ENCODE measurements at regions not wholly inside any gene's neighbourhood (a gene's known extent, or its start where the extent isn't known, plus 50 kb on each side); places are given as distances from the start of the nearest gene placed in this dataset.

DNA sequence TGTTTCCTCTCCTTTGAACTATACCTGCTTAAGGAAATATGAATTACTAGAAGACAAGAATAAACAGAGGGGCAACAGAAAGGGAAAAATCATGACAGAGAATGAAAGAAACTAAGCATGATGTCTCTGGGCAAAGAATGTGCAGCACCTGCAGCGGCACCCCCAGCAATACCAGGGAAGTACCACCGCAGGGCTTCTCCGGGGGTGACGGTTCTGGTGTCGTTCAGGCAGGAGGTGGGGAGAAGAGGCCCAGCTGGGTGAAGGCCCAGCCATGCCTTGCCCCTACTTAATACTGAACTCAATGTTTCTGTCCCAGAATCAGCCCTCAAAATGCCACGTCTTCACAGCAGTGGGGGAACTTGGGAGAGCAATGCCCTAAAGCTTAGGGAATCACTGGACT is 337.6 kb downstream of the CDC14C start:
- no peaks in the 10 kb centered on the region for H3K36me3 ChIP-seq (ENCODE audit: control insufficient read depth, low read depth, low read length)
- no peak overlapping the region for H3K9ac ChIP-seq (ENCODE audit: low read length)
- H3K27ac ChIP-seq (ENCODE audit: low read length): no peak overlapping the region
- no peak overlapping the region for H3K4me3 ChIP-seq (ENCODE audit: low read length)
- H3K4me1 ChIP-seq (ENCODE audit: control insufficient read depth, low read depth, low read length): no peaks in the 10 kb centered on the region
- no peaks in the 10 kb centered on the region for H3K9me3 ChIP-seq (ENCODE audit: control insufficient read depth, low read depth, low read length)
- no peaks in the 10 kb centered on the region for H3K27me3 ChIP-seq (ENCODE audit: control insufficient read depth, insufficient read depth, low read length)

DNA sequence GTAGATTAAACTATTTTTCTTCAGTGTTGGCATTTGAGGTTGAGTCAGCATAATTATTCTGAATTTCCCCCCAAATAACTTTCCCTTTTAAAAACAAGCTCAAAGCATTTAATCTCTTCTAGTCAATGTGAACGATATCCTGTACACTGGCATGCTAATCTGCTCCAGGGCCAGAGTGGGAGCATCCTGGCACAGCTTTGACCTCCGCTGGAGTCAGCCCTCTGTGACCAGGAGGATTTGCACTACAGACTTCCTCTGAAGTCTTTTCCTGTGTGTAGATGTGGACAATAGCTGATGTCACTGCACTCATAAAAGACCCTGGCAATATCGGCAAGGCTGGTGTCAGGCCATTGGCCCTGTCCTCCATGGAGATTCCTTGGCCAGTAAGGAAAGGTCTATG is 340.2 kb downstream of the CDC14C start:
- H3K9ac ChIP-seq (ENCODE audit: low read length): no peak overlapping the region
- H3K4me1 ChIP-seq (ENCODE audit: control insufficient read depth, low read depth, low read length): no peaks in the 10 kb centered on the region
- no peak overlapping the region for H3K27ac ChIP-seq (ENCODE audit: low read length)
- no peaks in the 10 kb centered on the region for H3K27me3 ChIP-seq (ENCODE audit: control insufficient read depth, insufficient read depth, low read length)
- H3K36me3 ChIP-seq (ENCODE audit: control insufficient read depth, low read depth, low read length): no peaks in the 10 kb centered on the region
- H3K4me3 ChIP-seq (ENCODE audit: low read length): no peak overlapping the region
- H3K9me3 ChIP-seq (ENCODE audit: control insufficient read depth, low read depth, low read length): no peaks in the 10 kb centered on the region

DNA sequence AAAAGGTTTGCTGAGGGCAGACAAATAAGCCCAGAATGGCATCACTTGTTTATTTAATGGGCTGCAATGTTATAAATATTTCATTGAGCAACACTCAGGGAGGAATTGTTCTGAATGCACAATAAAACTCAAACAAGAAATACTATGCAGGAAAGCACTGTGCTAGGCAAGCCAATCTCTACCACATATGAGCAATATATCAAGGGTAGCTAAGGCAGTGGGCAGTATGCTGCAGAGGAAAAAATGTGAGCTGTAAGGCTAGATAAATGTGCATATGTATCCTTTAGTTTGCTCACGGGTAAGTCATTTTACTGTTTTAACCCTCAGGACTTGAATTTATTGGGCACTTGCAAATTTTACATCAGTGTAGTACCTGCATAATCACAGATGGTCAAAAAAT is 349.6 kb downstream of the CDC14C start:
- H3K4me3 ChIP-seq (ENCODE audit: low read length): no peak overlapping the region
- H3K27ac ChIP-seq (ENCODE audit: low read length): no peak overlapping the region
- H3K9me3 ChIP-seq (ENCODE audit: control insufficient read depth, low read depth, low read length): no peaks in the 10 kb centered on the region
- H3K4me1 ChIP-seq (ENCODE audit: control insufficient read depth, low read depth, low read length): no peaks in the 10 kb centered on the region
- no peaks in the 10 kb centered on the region for H3K36me3 ChIP-seq (ENCODE audit: control insufficient read depth, low read depth, low read length)
- H3K27me3 ChIP-seq (ENCODE audit: control insufficient read depth, insufficient read depth, low read length): no peaks in the 10 kb centered on the region
- no peak overlapping the region for H3K9ac ChIP-seq (ENCODE audit: low read length)

DNA sequence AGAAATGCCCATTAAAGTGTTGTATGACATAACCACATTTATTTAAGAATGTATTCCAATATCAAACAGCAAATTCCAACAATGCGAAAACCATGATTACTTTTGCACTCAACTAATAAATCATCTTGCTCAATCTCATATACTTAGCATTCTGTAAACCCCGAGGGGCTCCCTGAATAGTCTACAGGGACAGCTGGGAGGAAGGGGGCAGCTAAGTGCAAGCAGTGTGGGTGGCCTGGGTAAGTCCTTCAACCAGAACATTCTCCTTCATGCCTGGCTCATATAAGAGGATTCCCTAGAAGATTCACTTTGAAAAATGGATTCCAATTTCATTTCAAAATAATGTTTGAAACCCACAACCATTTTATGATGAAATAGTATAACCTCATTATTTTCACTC is 355.5 kb downstream of the CDC14C start:
- no peaks in the 10 kb centered on the region for H3K27me3 ChIP-seq (ENCODE audit: control insufficient read depth, insufficient read depth, low read length)
- H3K27ac ChIP-seq (ENCODE audit: low read length): no peak overlapping the region
- peaks cover 7% of the 10 kb centered on the region for H3K4me1 ChIP-seq (ENCODE audit: control insufficient read depth, low read depth, low read length)
- H3K9me3 ChIP-seq (ENCODE audit: control insufficient read depth, low read depth, low read length): no peaks in the 10 kb centered on the region
- H3K36me3 ChIP-seq (ENCODE audit: control insufficient read depth, low read depth, low read length): no peaks in the 10 kb centered on the region
- no peak overlapping the region for H3K9ac ChIP-seq (ENCODE audit: low read length)
- no peak overlapping the region for H3K4me3 ChIP-seq (ENCODE audit: low read length)

DNA sequence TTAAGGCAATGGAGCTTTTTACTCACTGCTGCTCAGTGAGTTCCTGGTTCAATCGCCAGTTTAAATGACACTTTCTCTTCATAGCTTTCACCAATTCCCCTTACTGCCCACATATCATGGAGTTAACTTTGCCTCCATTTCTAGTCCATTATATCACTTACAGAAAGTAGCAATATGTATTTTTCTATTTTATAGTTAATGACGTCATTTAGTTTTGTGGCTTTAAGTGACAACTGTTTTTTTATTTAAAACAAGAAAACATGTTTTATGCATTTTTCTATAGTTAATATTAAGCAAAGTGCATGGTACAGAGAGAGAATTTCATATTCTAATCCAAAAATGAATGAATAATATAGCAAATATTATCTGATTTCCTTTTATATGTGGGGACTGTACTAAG is 363.3 kb downstream of the CDC14C start:
- peaks cover 7% of the 10 kb centered on the region for H3K4me1 ChIP-seq (ENCODE audit: control insufficient read depth, low read depth, low read length)
- no peak overlapping the region for H3K4me3 ChIP-seq (ENCODE audit: low read length)
- H3K27ac ChIP-seq (ENCODE audit: low read length): no peak overlapping the region
- no peak overlapping the region for H3K9ac ChIP-seq (ENCODE audit: low read length)
- no peaks in the 10 kb centered on the region for H3K27me3 ChIP-seq (ENCODE audit: control insufficient read depth, insufficient read depth, low read length)
- no peaks in the 10 kb centered on the region for H3K36me3 ChIP-seq (ENCODE audit: control insufficient read depth, low read depth, low read length)
- H3K9me3 ChIP-seq (ENCODE audit: control insufficient read depth, low read depth, low read length): no peaks in the 10 kb centered on the region

DNA sequence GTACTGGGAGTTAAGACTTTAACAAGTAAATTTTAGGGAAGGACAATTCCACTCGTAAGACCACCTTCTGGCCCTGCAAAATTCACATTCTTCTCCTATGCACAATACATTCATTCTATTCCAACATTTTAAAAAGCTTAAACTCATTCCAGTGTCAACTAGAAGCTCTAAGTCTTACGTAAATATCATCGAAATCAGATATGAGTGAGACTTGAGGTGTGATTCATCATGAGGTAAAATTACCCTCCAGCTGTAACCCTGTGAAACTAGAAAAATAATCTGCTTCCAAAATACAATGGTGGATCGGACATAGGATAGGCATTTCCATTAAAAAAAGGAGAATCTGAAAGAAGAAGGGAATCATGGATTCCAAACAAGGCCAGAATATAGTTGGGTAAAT is 370.3 kb downstream of the CDC14C start:
- H3K9ac ChIP-seq (ENCODE audit: low read length): no peak overlapping the region
- H3K9me3 ChIP-seq (ENCODE audit: control insufficient read depth, low read depth, low read length): no peaks in the 10 kb centered on the region
- H3K4me1 ChIP-seq (ENCODE audit: control insufficient read depth, low read depth, low read length): no peaks in the 10 kb centered on the region
- no peak overlapping the region for H3K27ac ChIP-seq (ENCODE audit: low read length)
- no peaks in the 10 kb centered on the region for H3K27me3 ChIP-seq (ENCODE audit: control insufficient read depth, insufficient read depth, low read length)
- H3K36me3 ChIP-seq (ENCODE audit: control insufficient read depth, low read depth, low read length): no peaks in the 10 kb centered on the region
- H3K4me3 ChIP-seq (ENCODE audit: low read length): no peak overlapping the region

DNA sequence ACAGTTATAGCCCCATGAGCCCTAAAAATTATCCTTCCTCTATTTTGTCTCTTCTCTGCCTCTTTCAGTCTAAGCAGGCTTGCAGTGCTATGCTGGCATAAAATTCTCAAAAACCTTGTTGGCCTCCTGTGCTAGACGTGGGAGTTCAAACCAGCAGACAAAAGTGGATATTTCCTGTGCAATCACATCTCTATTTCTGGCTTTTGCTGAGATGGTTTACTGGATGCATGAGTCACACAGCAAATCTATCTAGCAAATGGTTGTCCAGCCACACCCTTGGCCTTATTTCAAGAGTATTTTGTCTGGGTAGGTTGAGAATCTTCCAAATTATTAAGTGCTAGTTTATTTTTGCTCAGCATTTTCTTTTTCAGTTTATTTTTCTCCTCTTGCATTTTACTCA is 370.8 kb downstream of the CDC14C start:
- no peaks in the 10 kb centered on the region for H3K4me1 ChIP-seq (ENCODE audit: control insufficient read depth, low read depth, low read length)
- no peak overlapping the region for H3K9ac ChIP-seq (ENCODE audit: low read length)
- H3K27ac ChIP-seq (ENCODE audit: low read length): no peak overlapping the region
- no peak overlapping the region for H3K4me3 ChIP-seq (ENCODE audit: low read length)
- no peaks in the 10 kb centered on the region for H3K9me3 ChIP-seq (ENCODE audit: control insufficient read depth, low read depth, low read length)
- H3K27me3 ChIP-seq (ENCODE audit: control insufficient read depth, insufficient read depth, low read length): no peaks in the 10 kb centered on the region
- H3K36me3 ChIP-seq (ENCODE audit: control insufficient read depth, low read depth, low read length): no peaks in the 10 kb centered on the region

DNA sequence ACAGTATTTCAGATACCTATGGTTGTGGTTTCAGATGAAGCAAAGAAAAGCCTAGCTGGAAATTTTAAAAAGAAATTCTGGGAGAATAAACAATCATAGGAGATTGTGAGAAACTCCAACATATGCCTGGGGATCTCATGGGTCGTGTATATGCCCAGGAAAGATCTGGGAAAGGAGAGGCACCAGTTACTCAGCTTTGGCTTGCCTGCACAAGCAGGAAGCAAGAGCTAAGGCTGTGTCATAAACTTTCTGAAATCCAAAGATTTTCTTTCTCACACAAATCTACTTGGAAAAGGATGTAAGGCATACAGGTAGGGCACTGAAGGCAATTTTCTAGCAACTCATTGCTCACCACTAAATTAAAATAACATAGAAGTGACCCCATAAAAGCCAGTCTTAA is 373.6 kb downstream of the CDC14C start:
- H3K9me3 ChIP-seq (ENCODE audit: control insufficient read depth, low read depth, low read length): no peaks in the 10 kb centered on the region
- no peak overlapping the region for H3K9ac ChIP-seq (ENCODE audit: low read length)
- H3K27me3 ChIP-seq (ENCODE audit: control insufficient read depth, insufficient read depth, low read length): no peaks in the 10 kb centered on the region
- H3K27ac ChIP-seq (ENCODE audit: low read length): no peak overlapping the region
- no peak overlapping the region for H3K4me3 ChIP-seq (ENCODE audit: low read length)
- no peaks in the 10 kb centered on the region for H3K4me1 ChIP-seq (ENCODE audit: control insufficient read depth, low read depth, low read length)
- no peaks in the 10 kb centered on the region for H3K36me3 ChIP-seq (ENCODE audit: control insufficient read depth, low read depth, low read length)

DNA sequence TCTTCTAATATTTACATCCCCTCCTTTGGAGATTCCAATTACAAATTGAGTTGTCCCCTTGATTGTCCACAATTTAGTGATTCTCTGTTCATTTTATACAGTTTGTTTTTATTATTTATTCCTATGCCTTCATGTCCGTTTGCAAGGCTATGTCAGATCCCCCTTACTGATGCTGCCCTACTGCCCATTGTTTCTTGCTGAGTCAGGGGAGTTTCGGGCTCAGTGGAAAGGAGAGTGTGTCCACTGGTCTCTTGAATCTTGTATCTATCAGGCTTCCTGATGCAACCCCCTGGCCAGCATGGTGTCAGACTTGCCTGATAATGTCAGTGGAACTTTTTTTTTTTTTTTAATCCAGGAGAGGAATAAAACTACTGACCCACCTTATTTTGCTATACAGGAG is 384.4 kb downstream of the CDC14C start:
- Histone ChIP-seq H3K9ac (ENCODE audit: low read length) (no peak overlapping the region), H3K36me3 (ENCODE audit: control insufficient read depth, low read depth, low read length) (no peaks in the 10 kb centered on the region), H3K4me1 (ENCODE audit: control insufficient read depth, low read depth, low read length) (no peaks in the 10 kb centered on the region), H3K9me3 (ENCODE audit: control insufficient read depth, low read depth, low read length) (no peaks in the 10 kb centered on the region), H3K27ac (ENCODE audit: low read length) (no peak overlapping the region), H3K27me3 (ENCODE audit: control insufficient read depth, insufficient read depth, low read length) (no peaks in the 10 kb centered on the region), H3K4me3 (ENCODE audit: low read length) (no peak overlapping the region)

DNA sequence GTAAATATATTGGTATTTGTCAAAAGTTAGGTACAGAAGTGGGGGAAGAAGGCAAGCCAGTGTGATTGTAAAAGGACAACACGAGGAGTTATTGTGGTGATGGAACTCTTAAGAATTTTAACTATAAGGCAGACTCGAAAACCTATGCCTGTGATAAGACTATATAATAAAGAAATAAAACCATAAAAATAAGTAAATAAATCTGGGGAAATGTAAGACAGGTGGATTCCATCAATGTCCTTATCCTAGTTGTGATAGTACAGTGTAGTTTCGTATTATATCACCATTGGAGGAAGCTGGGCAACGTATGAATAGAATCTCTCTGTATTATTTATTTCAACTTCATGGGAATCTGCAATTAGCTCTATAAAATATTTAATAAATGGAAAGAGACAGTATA is 395.7 kb downstream of the CDC14C start:
- Histone ChIP-seq H3K4me1 (ENCODE audit: control insufficient read depth, low read depth, low read length) (no peaks in the 10 kb centered on the region), H3K9ac (ENCODE audit: low read length) (no peak overlapping the region), H3K4me3 (ENCODE audit: low read length) (no peak overlapping the region), H3K36me3 (ENCODE audit: control insufficient read depth, low read depth, low read length) (no peaks in the 10 kb centered on the region), H3K27ac (ENCODE audit: low read length) (no peak overlapping the region), H3K27me3 (ENCODE audit: control insufficient read depth, insufficient read depth, low read length) (no peaks in the 10 kb centered on the region), H3K9me3 (ENCODE audit: control insufficient read depth, low read depth, low read length) (no peaks in the 10 kb centered on the region)

DNA sequence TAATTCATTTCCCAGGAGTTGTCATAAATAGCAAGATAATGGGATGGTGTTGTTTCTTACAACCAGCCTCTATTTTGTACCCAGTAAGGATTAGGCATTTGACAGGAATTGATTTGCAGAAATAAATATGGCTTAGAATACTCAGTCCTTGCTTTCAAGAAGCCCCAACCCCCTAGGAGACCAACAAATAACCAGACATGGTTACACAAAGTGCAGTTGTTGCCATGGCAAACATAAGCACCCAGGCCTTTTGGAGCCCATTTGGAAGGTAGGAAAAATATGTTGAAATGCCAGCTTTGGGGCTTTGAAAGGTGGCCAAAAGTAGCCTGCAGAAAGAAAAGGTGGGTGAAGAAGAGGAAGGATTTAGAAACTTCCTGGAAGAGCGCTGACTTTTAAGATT is 397.5 kb downstream of the CDC14C start:
- Histone ChIP-seq H3K9me3 (ENCODE audit: control insufficient read depth, low read depth, low read length) (no peaks in the 10 kb centered on the region), H3K4me1 (ENCODE audit: control insufficient read depth, low read depth, low read length) (no peaks in the 10 kb centered on the region), H3K27me3 (ENCODE audit: control insufficient read depth, insufficient read depth, low read length) (no peaks in the 10 kb centered on the region), H3K27ac (ENCODE audit: low read length) (no peak overlapping the region), H3K4me3 (ENCODE audit: low read length) (no peak overlapping the region), H3K36me3 (ENCODE audit: control insufficient read depth, low read depth, low read length) (no peaks in the 10 kb centered on the region), H3K9ac (ENCODE audit: low read length) (no peak overlapping the region)

DNA sequence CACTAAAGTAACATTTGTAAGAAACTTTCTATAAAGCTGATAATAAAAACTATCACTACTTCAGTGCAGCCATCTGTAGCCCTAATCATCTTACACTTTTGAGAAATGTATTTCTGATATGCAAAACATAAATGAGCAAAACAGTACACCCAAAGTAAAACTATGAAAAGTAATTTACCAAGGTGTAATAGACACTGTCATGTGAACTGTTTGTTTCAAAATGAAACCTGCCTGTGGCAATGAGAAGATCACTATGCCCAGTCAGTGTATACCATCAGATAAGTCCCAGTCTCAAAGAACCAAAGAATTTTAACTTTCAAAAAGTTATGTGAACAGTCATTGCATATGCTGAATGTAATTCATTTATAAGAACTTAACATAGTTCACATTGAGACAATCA is 398.1 kb downstream of the CDC14C start:
- no peaks in the 10 kb centered on the region for H3K4me1 ChIP-seq (ENCODE audit: control insufficient read depth, low read depth, low read length)
- no peak overlapping the region for H3K27ac ChIP-seq (ENCODE audit: low read length)
- H3K9me3 ChIP-seq (ENCODE audit: control insufficient read depth, low read depth, low read length): no peaks in the 10 kb centered on the region
- no peaks in the 10 kb centered on the region for H3K27me3 ChIP-seq (ENCODE audit: control insufficient read depth, insufficient read depth, low read length)
- H3K4me3 ChIP-seq (ENCODE audit: low read length): no peak overlapping the region
- H3K9ac ChIP-seq (ENCODE audit: low read length): no peak overlapping the region
- no peaks in the 10 kb centered on the region for H3K36me3 ChIP-seq (ENCODE audit: control insufficient read depth, low read depth, low read length)

DNA sequence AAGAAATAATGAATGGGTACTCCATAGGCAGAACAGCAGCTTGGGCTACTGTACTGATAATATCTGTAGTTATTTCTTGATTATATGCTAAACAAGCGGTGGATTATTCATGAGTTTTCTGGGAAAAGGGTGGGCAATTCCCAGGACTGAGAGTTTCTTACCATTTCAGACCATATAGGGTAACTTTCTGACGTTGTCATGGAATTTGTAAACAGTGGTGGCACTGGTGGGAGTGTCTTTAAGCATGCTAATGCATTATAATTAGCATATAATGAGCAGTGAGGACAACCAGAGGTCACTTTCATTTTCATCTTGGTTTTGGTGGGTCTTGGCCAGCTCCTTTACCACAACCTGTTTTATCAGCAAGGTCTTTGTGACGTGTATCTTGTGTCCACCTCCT is 399.7 kb downstream of the CDC14C start:
- H3K27me3 ChIP-seq (ENCODE audit: control insufficient read depth, insufficient read depth, low read length): no peaks in the 10 kb centered on the region
- no peak overlapping the region for H3K4me3 ChIP-seq (ENCODE audit: low read length)
- no peaks in the 10 kb centered on the region for H3K36me3 ChIP-seq (ENCODE audit: control insufficient read depth, low read depth, low read length)

More for the DNA sequence above, 399.7 kb downstream of the CDC14C start:
- no peaks in the 10 kb centered on the region for H3K4me1 ChIP-seq (ENCODE audit: control insufficient read depth, low read depth, low read length)
- no peak overlapping the region for H3K27ac ChIP-seq (ENCODE audit: low read length)
- H3K9ac ChIP-seq (ENCODE audit: low read length): no peak overlapping the region
- H3K9me3 ChIP-seq (ENCODE audit: control insufficient read depth, low read depth, low read length): no peaks in the 10 kb centered on the region

Measured in iPS-18a (cell line).